ENCODE measurements at regions not wholly inside any gene's neighbourhood (a gene's known extent, or its start where the extent isn't known, plus 50 kb on each side); places are given as distances from the start of the nearest gene placed in this dataset.

GRCh38 chr15:69789648-69790393, 307.9 kb downstream of the TLE3 start (continued):
- TF ChIP-seq CTCF (IDR thresholded peaks at IDR 0.05; ENCODE audit: low read depth, low read length, missing input control), result no peak
- no peak for TF ChIP-seq ZBTB33 (IDR thresholded peaks at IDR 0.05)

- Histone ChIP-seq H3K4me3 (ENCODE audit: low read depth in 1 of 3, low read length in 3 of 3) (no peak overlapping the region), H3K36me3 (ENCODE audit: control insufficient read depth in 4 of 4, insufficient read depth in 3 of 4, low read depth in 1 of 4, low read length in 3 of 4) (no peaks in the 10 kb centered on the region), H3K9me3 (ENCODE audit: control insufficient read depth in 4 of 4, low read length in 3 of 4) (peaks cover 0 to 6% (median 2%) of the 10 kb centered on the region in 4 donors), H3K27ac (ENCODE audit: low read depth in 1 of 2, low read length in 2 of 2) (no peak overlapping the region), H3K4me1 (ENCODE audit: control insufficient read depth in 4 of 4, insufficient read depth in 4 of 4, low read length in 3 of 4) (no peaks in the 10 kb centered on the region), H3K9ac (ENCODE audit: low read depth in 1 of 2, low read length in 2 of 2) (no peak overlapping the region), H3K27me3 (ENCODE audit: control insufficient read depth in 4 of 4, insufficient read depth in 4 of 4, low read length in 3 of 4) (peaks cover 0 to 4% (median 1%) of the 10 kb centered on the region in 4 donors)
- peak; percentile 16 for DNase-seq (ENCODE audit: low spot score)
- 88% methylated on average over 12 of the region's 12 CpGs for whole genome bisulfite sequencing
- TF ChIP-seq RXRA (IDR thresholded peaks at IDR 0.05) (no peak), HNF4A (conservative IDR thresholded peaks at IDR 0.05) (no peak), MAX (IDR thresholded peaks at IDR 0.05) (no peak), ZBTB33 (IDR thresholded peaks at IDR 0.05) (no peak), CTCF (IDR thresholded peaks at IDR 0.05; ENCODE audit: low read depth, low read length, missing input control) (no peak), REST (IDR thresholded peaks at IDR 0.05) (no peak), EGR1 (IDR thresholded peaks at IDR 0.05; ENCODE audit: low read depth in 2 of 2) (no peak), NR2F2 (IDR thresholded peaks at IDR 0.05) (no peak)
These were observed 307.1 kb downstream of the TLE3 start for GRCh38 chr15:69790632-69791031.

Data from liver (tissue), 8 donors.